LHCN-M2 (cell line): ENCODE measurements at regions not wholly inside any gene's neighbourhood (a gene's known extent, or its start where the extent isn't known, plus 50 kb on each side); places are given as distances from the start of the nearest gene placed in this dataset.
"Not testable (repeated sequence)": the region's sequence is repeated elsewhere in the genome, so short reads cannot be mapped to it uniquely, and the experiment has no call there.

ENCODE experiments used
- DNase-seq: peaks from one replicate; pipeline ENCODE4 v3.0.0-alpha.2; 2012; ENCODE audit warnings: low read depth

DNA sequence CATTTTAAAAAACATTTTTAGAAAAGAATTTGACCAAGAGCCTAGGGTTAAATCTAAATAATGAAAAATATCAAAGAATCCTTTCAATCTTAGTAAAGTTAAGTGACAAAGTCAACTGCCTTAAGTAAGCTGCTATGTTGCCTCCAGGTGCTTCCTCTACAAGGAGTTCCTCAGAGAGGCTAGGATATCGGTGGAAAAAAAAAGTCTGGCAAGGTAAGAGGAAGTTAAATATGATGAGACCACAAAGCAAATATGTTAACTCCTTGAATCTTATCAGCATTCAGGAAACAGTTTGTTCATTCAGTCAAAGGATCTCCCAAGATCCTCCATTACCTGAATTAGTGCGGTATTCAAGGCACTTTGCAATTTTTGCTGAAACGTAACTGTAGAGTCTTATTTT lies 563.5 kb downstream of the PTPRC start:
- DNase-seq: no peak

GRCh38 chr1:199204231-199204630 lies 565.4 kb downstream of the PTPRC start:
- DNase-seq: no peak

GRCh38 chr1:199205740-199206441 lies 567.1 kb downstream of the PTPRC start:
- no peak for DNase-seq

DNA sequence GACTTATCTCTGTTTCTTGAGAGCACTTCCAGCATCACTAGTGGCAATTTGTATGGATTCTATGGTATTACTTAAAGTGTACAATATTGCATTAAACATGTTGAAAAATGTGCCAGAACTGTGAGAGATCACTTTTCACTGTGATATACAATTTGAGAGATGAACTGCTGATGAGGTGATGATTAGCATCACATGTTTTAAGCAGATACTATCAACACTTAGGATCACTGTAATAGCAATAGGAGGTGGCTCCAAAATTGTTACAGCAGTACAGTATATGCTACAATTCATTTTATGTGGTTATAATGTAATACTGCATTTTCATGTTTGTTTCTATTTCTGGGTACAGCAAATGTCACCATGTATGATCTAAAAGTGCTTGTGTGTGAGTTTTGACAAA lies 570.0 kb downstream of the PTPRC start:
- no peak for DNase-seq

GRCh38 chr1:199218065-199218464 lies 579.2 kb downstream of the PTPRC start:
- no peak for DNase-seq

GRCh38 chr1:199218533-199218932 lies 579.7 kb downstream of the PTPRC start:
- no peak for DNase-seq

DNA sequence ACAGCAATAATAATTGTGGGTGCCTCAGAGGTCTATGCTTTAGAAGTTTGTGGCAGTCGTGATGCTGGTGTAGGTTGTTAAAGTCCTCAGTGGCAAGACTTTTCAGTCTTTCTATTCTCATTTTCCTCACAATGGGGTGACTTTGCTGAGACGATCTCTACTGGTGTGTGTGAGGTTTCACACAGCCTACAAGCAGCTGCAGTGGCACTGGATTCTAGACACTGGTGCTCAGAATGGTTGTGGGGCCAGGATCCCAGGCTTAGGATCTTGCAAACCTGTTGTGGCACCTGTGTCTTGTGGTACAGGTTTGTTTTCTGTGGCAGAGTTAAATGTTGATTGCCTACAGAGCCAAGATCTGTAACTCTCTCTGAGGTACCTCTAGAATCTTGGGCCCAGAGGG lies 581.2 kb downstream of the PTPRC start:
- no peak for DNase-seq

GRCh38 chr1:199221371-199222150 lies 582.7 kb downstream of the PTPRC start:
- no peak for DNase-seq

DNA sequence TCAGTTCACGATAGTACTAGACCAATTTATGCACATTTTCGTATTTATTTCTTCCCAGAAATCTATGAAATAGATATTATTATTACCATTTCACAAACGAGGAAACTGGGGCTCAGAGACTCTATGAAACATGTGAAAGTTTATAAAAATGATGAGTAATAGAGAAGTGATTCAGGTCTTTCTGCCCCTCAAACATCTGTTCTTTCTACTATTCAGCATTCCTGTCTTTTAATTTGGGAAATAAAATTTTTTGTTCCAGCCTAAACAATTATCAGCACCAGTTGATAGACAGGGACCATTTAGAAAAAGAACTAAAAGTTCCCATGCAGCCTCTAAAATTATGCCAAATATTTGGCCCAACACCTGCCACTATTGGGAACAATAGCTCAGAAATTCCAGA lies 585.1 kb downstream of the PTPRC start:
- peak; percentile 60 for DNase-seq

DNA sequence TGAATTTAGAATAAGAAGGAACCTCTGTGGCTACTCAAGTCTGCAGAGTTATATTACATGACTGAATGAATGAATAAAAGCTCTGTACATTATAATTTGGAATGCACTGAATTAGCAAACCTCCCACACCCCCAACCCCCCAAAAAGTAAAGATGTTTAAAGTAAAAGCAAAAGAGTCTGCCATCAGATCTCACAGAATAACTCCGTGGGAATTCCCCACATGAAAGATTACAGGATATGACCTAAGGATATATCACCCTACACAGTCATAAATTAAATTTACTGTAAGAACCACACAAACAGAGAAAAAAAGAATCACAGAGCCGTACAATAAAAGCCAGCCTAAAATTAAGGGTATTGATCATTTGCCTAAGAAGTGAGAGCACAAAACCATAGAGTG lies 587.3 kb downstream of the PTPRC start:
- DNase-seq: peak; percentile 60

- no peak for DNase-seq
Observed at GRCh38 chr1:199242147-199242546, 603.3 kb downstream of the PTPRC start.

DNA sequence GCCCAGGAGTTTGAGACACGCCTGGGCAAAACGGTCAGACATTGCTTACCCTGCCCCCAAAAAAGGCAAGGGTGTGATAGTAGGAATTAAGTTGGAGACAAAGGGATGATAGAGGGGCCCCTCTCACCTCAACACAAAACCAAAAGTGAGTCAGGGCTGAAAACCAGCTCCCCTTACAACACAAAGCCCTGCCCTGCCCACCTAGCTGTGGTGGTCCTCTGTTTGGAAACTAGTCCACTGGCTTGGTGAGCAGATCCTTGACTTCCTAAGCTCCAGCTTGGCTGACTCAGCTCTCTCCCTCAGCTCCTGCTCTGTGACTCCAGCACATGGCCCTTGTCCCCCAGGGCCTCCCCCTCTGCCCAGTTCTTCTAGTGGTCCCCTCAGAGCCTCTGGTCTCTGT lies 603.8 kb downstream of the PTPRC start:
- no peak for DNase-seq

DNA sequence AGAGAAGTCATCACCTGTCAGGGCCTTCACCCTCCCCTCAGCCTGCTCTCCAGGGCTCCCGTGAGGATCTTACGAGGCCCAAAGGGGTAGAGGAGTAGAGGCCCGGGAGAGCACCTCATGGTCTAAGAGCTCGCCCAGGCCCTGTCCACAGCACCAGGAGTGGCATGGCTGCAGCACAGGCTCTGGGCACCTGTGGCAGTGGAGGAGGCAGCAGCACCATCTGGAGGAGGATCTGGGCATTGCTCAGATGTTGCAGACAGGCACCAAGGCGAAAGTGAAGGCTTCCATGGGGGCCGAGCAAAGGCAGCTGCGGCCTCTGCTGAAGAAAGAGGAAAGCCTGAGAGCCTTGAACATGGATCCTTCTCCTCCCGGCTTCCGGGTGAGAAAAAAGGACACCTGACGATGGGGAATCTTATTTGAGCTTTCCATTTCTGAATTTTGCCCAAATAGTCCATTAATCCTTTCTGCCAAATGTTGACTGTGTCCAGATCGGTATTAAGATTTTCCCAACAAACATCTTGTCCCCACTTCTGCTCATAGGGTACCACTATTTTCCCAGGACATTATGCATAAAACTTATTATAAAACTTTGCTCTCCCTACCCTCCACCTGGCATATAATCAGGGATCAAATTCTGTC lies 604.7 kb downstream of the PTPRC start:
- peak; percentile 51 for DNase-seq

DNA sequence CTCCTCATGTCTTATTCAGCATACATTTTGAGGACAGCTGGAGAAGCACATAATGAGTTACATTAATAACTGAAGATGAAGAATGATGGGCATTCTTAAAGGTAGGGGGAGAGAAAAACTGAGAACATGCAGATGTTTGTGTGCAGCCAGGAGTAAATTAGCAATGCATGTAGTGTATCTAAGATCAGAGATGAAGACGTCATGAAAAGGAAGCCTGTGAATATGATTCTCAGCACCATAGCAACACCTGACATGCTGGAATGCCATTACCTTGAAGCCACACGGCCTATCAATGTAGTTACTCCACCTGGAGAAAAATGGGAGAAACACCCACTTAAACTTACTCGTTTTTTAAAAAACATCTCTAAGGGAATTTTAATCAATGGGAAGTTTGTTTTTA lies 607.1 kb downstream of the PTPRC start:
- no peak for DNase-seq

DNA sequence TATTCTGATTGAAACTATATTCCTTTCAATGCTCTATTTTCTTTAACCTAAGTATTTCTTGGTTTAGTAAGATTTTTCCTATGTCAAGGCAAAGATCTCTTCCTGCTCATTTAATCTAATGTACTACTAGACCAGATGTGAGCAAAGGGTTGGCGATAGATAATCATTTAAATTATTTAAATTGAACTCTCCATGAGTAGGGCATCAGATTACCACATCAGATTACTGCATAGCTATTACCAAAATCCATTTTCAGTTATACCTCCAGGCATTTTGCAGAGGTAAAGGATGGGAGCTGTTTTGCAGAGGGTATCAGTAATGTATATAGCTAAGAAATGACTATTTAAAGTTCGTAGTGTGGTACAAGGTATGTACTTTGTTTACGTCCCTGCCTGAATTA lies 607.9 kb downstream of the PTPRC start:
- DNase-seq: no peak

DNA sequence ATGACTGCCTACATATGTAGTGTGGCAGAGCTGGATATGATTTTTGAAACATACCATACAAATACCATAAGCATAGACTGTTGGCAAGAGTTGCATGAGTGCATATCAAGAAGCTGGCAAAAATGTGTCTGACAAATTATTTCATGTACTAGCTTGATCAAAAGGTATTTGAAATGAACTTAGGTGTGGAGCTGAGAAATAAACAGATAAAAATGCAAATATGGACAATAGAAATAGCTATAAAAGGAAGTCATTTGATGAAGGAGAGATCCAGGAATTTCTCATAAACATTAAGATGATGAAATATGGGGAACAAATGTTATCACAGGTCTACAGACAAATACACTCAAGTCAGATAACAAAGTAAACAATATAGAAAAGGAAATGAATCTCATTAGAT lies 609.1 kb downstream of the PTPRC start:
- no peak for DNase-seq

DNA sequence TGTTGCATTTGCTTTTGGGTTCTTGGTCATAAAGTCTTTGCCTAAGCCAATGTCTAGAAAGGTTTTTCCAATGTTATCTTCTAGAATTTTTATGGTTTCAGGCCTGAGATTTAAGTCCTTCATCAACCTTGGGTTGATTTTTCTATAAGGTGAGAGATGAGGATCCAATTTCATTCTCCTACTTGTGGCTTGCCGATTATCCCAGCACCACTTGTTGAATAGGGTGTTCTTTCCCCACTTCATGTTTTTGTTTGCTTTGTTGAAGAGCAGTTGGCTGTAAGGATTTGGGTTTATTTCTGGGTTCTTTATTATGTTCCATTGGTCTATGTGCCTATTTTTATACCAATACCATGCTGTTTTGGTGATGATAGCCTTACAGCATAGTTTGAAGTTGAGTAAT lies 615.2 kb downstream of the PTPRC start:
- not testable (repeated sequence) for DNase-seq

DNA sequence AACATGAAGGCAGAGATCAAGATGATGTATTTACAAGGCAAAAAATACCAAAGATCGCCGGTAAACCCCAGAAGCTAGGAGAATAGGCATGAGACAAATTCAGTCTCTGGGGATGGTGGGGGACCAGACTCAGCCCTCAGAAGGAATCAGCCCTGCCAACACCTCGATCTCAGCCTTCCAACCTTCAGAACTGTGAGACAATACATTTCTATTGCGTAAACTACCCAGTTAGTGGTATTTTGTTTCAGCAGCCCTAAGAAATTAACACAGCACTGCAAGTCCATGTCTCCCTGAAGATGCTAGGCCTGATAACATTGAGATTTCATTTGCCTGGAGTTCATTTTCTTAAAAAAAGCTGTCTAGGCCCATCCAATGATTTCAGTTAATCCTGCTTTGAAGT lies 622.5 kb downstream of the PTPRC start:
- DNase-seq: no peak

DNA sequence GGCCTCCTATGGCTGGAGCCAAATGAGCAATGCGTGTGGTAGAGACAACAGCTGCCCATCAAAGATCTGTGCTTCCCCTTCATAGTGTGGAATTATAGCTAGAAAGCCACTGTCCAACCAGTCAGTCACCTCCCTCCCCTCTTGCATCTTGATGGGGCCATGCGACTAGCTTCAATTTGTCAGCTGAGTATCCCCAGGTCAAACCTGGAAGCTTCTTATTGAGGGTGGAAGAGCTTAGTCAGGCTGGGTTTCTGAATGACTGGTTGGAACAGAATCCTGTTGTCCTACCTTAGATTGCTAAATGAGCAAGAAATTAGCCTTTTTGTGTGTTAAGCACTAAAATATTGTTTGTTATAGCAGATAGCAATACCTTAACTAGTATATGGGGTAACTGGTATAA lies 625.4 kb downstream of the PTPRC start:
- no peak for DNase-seq

DNA sequence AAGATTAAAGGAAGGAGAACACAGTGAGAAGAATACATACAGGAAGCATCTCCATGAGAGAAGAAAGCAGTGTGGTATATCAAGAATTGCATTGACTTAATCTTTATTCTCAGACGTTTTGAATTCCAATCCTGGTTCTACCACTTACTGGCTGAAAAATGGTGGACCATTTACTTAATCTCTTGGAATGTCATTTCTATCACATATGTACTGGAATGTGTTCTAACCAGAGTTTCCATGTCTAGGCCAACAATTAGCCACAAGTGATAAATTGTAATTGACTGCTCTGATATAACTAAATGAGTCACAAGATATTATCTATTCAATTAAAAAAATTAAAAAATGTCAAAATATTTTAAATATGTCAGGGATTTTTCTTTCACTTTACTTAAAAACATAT lies 626.1 kb downstream of the PTPRC start:
- DNase-seq: no peak

DNA sequence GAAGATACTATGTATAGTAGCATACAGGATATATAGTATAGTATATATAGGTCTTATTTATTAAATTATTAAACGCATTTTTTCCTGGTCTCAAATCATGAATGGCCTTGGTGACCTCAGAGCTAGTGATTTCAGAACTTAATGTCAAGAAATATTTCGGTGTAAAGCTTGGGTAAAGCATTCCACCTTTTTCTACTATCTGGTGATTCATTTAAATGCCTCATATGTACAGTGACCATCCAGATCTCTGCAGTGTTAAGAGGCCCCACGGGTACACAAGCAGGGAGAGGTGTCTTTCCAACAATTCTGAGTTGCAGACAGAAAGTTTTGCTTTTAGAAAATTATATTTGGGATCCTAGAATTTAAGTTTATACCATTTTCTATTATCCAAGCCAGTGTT lies 626.5 kb downstream of the PTPRC start:
- no peak for DNase-seq

DNA sequence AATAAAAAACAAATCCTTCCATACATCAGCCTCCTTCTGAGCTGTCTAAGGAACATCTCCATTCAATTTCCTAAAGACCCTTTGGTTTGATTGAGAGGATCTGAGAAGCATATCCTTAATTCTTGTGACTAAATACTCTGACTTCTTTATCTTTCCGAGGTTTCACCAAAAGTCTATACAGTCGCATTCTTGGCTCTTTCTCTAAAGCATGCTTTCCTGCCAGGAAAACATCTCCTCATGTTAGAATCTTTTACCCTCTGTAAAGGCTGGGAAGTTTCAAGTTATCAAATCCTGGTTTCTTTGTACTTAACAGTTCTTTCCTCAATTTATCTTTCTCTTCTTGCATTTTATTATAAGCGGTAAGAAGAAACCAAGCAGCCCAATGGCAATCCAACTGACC lies 630.4 kb downstream of the PTPRC start:
- no peak for DNase-seq

- peak; percentile 79 for DNase-seq
Observed at GRCh38 chr1:199272139-199272544, 633.3 kb downstream of the PTPRC start.
